ENCODE measurements at regions not wholly inside any gene's neighbourhood (a gene's known extent, or its start where the extent isn't known, plus 50 kb on each side); places are given as distances from the start of the nearest gene placed in this dataset.
"Not testable (repeated sequence)": the region's sequence is repeated elsewhere in the genome, so short reads cannot be mapped to it uniquely, and the experiment has no call there.

- H3K9ac ChIP-seq (ENCODE audit: low read depth in 1 of 2, low read length in 2 of 2); H3K27ac ChIP-seq (ENCODE audit: low read depth, low read length); H3K36me3 ChIP-seq (ENCODE audit: control insufficient read depth in 1 of 2, insufficient read depth in 2 of 2, low read length in 2 of 2): not testable (repeated sequence)
Observed at GRCh38 chr10:109542050-109542603, 381.2 kb downstream of the XPNPEP1 start.

GRCh38 chr10:109534193-109534592 lies 389.1 kb downstream of the XPNPEP1 start:
- Histone ChIP-seq H3K4me1 (ENCODE audit: control insufficient read depth in 1 of 2, insufficient read depth in 2 of 2, low read length in 2 of 2) (no peaks in the 10 kb centered on the region), H3K4me3 (ENCODE audit: low read depth in 1 of 2, low read length in 2 of 2) (no peak overlapping the region), H3K27ac (ENCODE audit: low read depth, low read length) (no peak overlapping the region), H3K27me3 (ENCODE audit: control insufficient read depth in 1 of 2, insufficient read depth in 2 of 2, low read length in 2 of 2) (no peaks in the 10 kb centered on the region), H3K9ac (ENCODE audit: low read depth in 1 of 2, low read length in 2 of 2) (no peak overlapping the region), H3K9me3 (ENCODE audit: control insufficient read depth in 1 of 2, low read length in 2 of 2) (peaks cover 2 to 3% of the 10 kb centered on the region in 2 donors), H3K36me3 (ENCODE audit: control insufficient read depth in 1 of 2, insufficient read depth in 2 of 2, low read length in 2 of 2) (no peaks in the 10 kb centered on the region)

More at GRCh38 chr10:109542050-109542603, 381.2 kb downstream of the XPNPEP1 start:
- H3K4me3 ChIP-seq (ENCODE audit: low read depth in 1 of 2, low read length in 2 of 2); H3K9me3 ChIP-seq (ENCODE audit: control insufficient read depth in 1 of 2, low read length in 2 of 2); H3K27me3 ChIP-seq (ENCODE audit: control insufficient read depth in 1 of 2, insufficient read depth in 2 of 2, low read length in 2 of 2); H3K4me1 ChIP-seq (ENCODE audit: control insufficient read depth in 1 of 2, insufficient read depth in 2 of 2, low read length in 2 of 2): not testable (repeated sequence)

GRCh38 chr10:109529258-109529657 lies 394.1 kb downstream of the XPNPEP1 start:
- Histone ChIP-seq H3K9me3 (ENCODE audit: control insufficient read depth in 1 of 2, low read length in 2 of 2) (peaks cover 12 to 13% of the 10 kb centered on the region in 2 donors), H3K36me3 (ENCODE audit: control insufficient read depth in 1 of 2, insufficient read depth in 2 of 2, low read length in 2 of 2) (no peaks in the 10 kb centered on the region), H3K27ac (ENCODE audit: low read depth, low read length) (no peak overlapping the region), H3K27me3 (ENCODE audit: control insufficient read depth in 1 of 2, insufficient read depth in 2 of 2, low read length in 2 of 2) (no peaks in the 10 kb centered on the region), H3K4me3 (ENCODE audit: low read depth in 1 of 2, low read length in 2 of 2) (no peak overlapping the region), H3K9ac (ENCODE audit: low read depth in 1 of 2, low read length in 2 of 2) (no peak overlapping the region), H3K4me1 (ENCODE audit: control insufficient read depth in 1 of 2, insufficient read depth in 2 of 2, low read length in 2 of 2) (no peaks in the 10 kb centered on the region)

GRCh38 chr10:109517748-109518147 lies 405.6 kb downstream of the XPNPEP1 start:
- Histone ChIP-seq H3K4me3 (ENCODE audit: low read depth in 1 of 2, low read length in 2 of 2) (no peak overlapping the region), H3K36me3 (ENCODE audit: control insufficient read depth in 1 of 2, insufficient read depth in 2 of 2, low read length in 2 of 2) (no peaks in the 10 kb centered on the region), H3K9ac (ENCODE audit: low read depth in 1 of 2, low read length in 2 of 2) (no peak overlapping the region), H3K4me1 (ENCODE audit: control insufficient read depth in 1 of 2, insufficient read depth in 2 of 2, low read length in 2 of 2) (no peaks in the 10 kb centered on the region), H3K27ac (ENCODE audit: low read depth, low read length) (no peak overlapping the region), H3K9me3 (ENCODE audit: control insufficient read depth in 1 of 2, low read length in 2 of 2) (peaks cover 0 to 9% of the 10 kb centered on the region in 2 donors), H3K27me3 (ENCODE audit: control insufficient read depth in 1 of 2, insufficient read depth in 2 of 2, low read length in 2 of 2) (no peaks in the 10 kb centered on the region)

GRCh38 chr10:109504401-109504800 lies 418.9 kb downstream of the XPNPEP1 start:
- H3K9ac ChIP-seq (ENCODE audit: low read depth in 1 of 2, low read length in 2 of 2): no peak overlapping the region
- no peak overlapping the region for H3K4me3 ChIP-seq (ENCODE audit: low read depth in 1 of 2, low read length in 2 of 2)
- no peak overlapping the region for H3K27ac ChIP-seq (ENCODE audit: low read depth, low read length)
- H3K4me1 ChIP-seq (ENCODE audit: control insufficient read depth in 1 of 2, insufficient read depth in 2 of 2, low read length in 2 of 2): no peaks in the 10 kb centered on the region
- no peaks in the 10 kb centered on the region for H3K27me3 ChIP-seq (ENCODE audit: control insufficient read depth in 1 of 2, insufficient read depth in 2 of 2, low read length in 2 of 2)
- peaks cover 3 to 6% of the 10 kb centered on the region in 2 donors for H3K9me3 ChIP-seq (ENCODE audit: control insufficient read depth in 1 of 2, low read length in 2 of 2)
- H3K36me3 ChIP-seq (ENCODE audit: control insufficient read depth in 1 of 2, insufficient read depth in 2 of 2, low read length in 2 of 2): no peaks in the 10 kb centered on the region

GRCh38 chr10:109487691-109488090 lies 435.6 kb downstream of the XPNPEP1 start:
- Histone ChIP-seq H3K27ac (ENCODE audit: low read depth, low read length) (no peak overlapping the region), H3K9ac (ENCODE audit: low read depth in 1 of 2, low read length in 2 of 2) (no peak overlapping the region), H3K4me1 (ENCODE audit: control insufficient read depth in 1 of 2, insufficient read depth in 2 of 2, low read length in 2 of 2) (no peaks in the 10 kb centered on the region), H3K27me3 (ENCODE audit: control insufficient read depth in 1 of 2, insufficient read depth in 2 of 2, low read length in 2 of 2) (no peaks in the 10 kb centered on the region), H3K36me3 (ENCODE audit: control insufficient read depth in 1 of 2, insufficient read depth in 2 of 2, low read length in 2 of 2) (no peaks in the 10 kb centered on the region), H3K4me3 (ENCODE audit: low read depth in 1 of 2, low read length in 2 of 2) (no peak overlapping the region), H3K9me3 (ENCODE audit: control insufficient read depth in 1 of 2, low read length in 2 of 2) (peaks cover 0 to 6% of the 10 kb centered on the region in 2 donors)

GRCh38 chr10:109480836-109481235 lies 442.5 kb downstream of the XPNPEP1 start:
- H3K4me1 ChIP-seq (ENCODE audit: control insufficient read depth in 1 of 2, insufficient read depth in 2 of 2, low read length in 2 of 2): no peaks in the 10 kb centered on the region
- no peak overlapping the region for H3K4me3 ChIP-seq (ENCODE audit: low read depth in 1 of 2, low read length in 2 of 2)
- H3K27me3 ChIP-seq (ENCODE audit: control insufficient read depth in 1 of 2, insufficient read depth in 2 of 2, low read length in 2 of 2): no peaks in the 10 kb centered on the region
- no peaks in the 10 kb centered on the region for H3K9me3 ChIP-seq (ENCODE audit: control insufficient read depth in 1 of 2, low read length in 2 of 2)
- no peak overlapping the region for H3K9ac ChIP-seq (ENCODE audit: low read depth in 1 of 2, low read length in 2 of 2)
- H3K36me3 ChIP-seq (ENCODE audit: control insufficient read depth in 1 of 2, insufficient read depth in 2 of 2, low read length in 2 of 2): no peaks in the 10 kb centered on the region
- H3K27ac ChIP-seq (ENCODE audit: low read depth, low read length): no peak overlapping the region

GRCh38 chr10:109475711-109476421 lies 447.4 kb downstream of the XPNPEP1 start:
- H3K27ac ChIP-seq (ENCODE audit: low read depth, low read length): no peak overlapping the region
- H3K36me3 ChIP-seq (ENCODE audit: control insufficient read depth in 1 of 2, insufficient read depth in 2 of 2, low read length in 2 of 2): no peaks in the 10 kb centered on the region
- no peaks in the 10 kb centered on the region for H3K9me3 ChIP-seq (ENCODE audit: control insufficient read depth in 1 of 2, low read length in 2 of 2)

GRCh38 chr10:109474812-109475211 lies 448.5 kb downstream of the XPNPEP1 start:
- no peak overlapping the region for H3K27ac ChIP-seq (ENCODE audit: low read depth, low read length)
- H3K4me3 ChIP-seq (ENCODE audit: low read depth in 1 of 2, low read length in 2 of 2): no peak overlapping the region
- H3K27me3 ChIP-seq (ENCODE audit: control insufficient read depth in 1 of 2, insufficient read depth in 2 of 2, low read length in 2 of 2): no peaks in the 10 kb centered on the region
- no peaks in the 10 kb centered on the region for H3K9me3 ChIP-seq (ENCODE audit: control insufficient read depth in 1 of 2, low read length in 2 of 2)
- no peak overlapping the region for H3K9ac ChIP-seq (ENCODE audit: low read depth in 1 of 2, low read length in 2 of 2)
- H3K36me3 ChIP-seq (ENCODE audit: control insufficient read depth in 1 of 2, insufficient read depth in 2 of 2, low read length in 2 of 2): no peaks in the 10 kb centered on the region
- H3K4me1 ChIP-seq (ENCODE audit: control insufficient read depth in 1 of 2, insufficient read depth in 2 of 2, low read length in 2 of 2): no peaks in the 10 kb centered on the region

More at GRCh38 chr10:109475711-109476421, 447.4 kb downstream of the XPNPEP1 start:
- no peak overlapping the region for H3K4me3 ChIP-seq (ENCODE audit: low read depth in 1 of 2, low read length in 2 of 2)
- no peaks in the 10 kb centered on the region for H3K27me3 ChIP-seq (ENCODE audit: control insufficient read depth in 1 of 2, insufficient read depth in 2 of 2, low read length in 2 of 2)
- H3K4me1 ChIP-seq (ENCODE audit: control insufficient read depth in 1 of 2, insufficient read depth in 2 of 2, low read length in 2 of 2): no peaks in the 10 kb centered on the region
- no peak overlapping the region for H3K9ac ChIP-seq (ENCODE audit: low read depth in 1 of 2, low read length in 2 of 2)

- Histone ChIP-seq H3K36me3 (ENCODE audit: control insufficient read depth in 1 of 2, insufficient read depth in 2 of 2, low read length in 2 of 2) (no peaks in the 10 kb centered on the region), H3K9ac (ENCODE audit: low read depth in 1 of 2, low read length in 2 of 2) (no peak overlapping the region), H3K27me3 (ENCODE audit: control insufficient read depth in 1 of 2, insufficient read depth in 2 of 2, low read length in 2 of 2) (no peaks in the 10 kb centered on the region), H3K9me3 (ENCODE audit: control insufficient read depth in 1 of 2, low read length in 2 of 2) (no peaks in the 10 kb centered on the region), H3K27ac (ENCODE audit: low read depth, low read length) (no peak overlapping the region), H3K4me1 (ENCODE audit: control insufficient read depth in 1 of 2, insufficient read depth in 2 of 2, low read length in 2 of 2) (no peaks in the 10 kb centered on the region), H3K4me3 (ENCODE audit: low read depth in 1 of 2, low read length in 2 of 2) (no peak overlapping the region)
Observed at GRCh38 chr10:109474261-109474660, 449.1 kb downstream of the XPNPEP1 start.

Data from duodenal mucosa (tissue), 2 donors.